Endodermal cell (in vitro differentiated cells): ENCODE measurements at regions not wholly inside any gene's neighbourhood (a gene's known extent, or its start where the extent isn't known, plus 50 kb on each side); places are given as distances from the start of the nearest gene placed in this dataset.

ENCODE experiments used
- DNase-seq: peaks from one replicate; pipeline ENCODE4 v3.0.0-alpha.2; 2017
- H3K27ac ChIP-seq: 2 replicates; pipeline ENCODE4 v1.5.1; 2013; ENCODE audit warnings: mild to moderate bottlenecking, low read depth, low read length, moderate library complexity
- H3K27me3 ChIP-seq: 2 replicates; pipeline ENCODE4 v1.6.1; 2013; ENCODE audit warnings: mild to moderate bottlenecking, low read length, moderate library complexity; ENCODE audit not compliant: insufficient read depth, control insufficient read depth, poor library complexity, severe bottlenecking
- H3K36me3 ChIP-seq: 2 replicates; pipeline ENCODE4 v1.7.0; 2013; ENCODE audit warnings: mild to moderate bottlenecking, low read length, moderate library complexity; ENCODE audit not compliant: control insufficient read depth, insufficient read depth
- H3K4me1 ChIP-seq: one replicate; pipeline ENCODE4 v1.7.0; 2013; ENCODE audit warnings: low read length; ENCODE audit not compliant: control insufficient read depth, insufficient read depth
- H3K4me3 ChIP-seq: 2 replicates; pipeline ENCODE4 v1.5.1; 2013; ENCODE audit warnings: mild to moderate bottlenecking, low read length, moderate library complexity
- H3K9ac ChIP-seq: 2 replicates; pipeline ENCODE4 v1.6.1; 2013; ENCODE audit warnings: mild to moderate bottlenecking, low read length, moderate library complexity; ENCODE audit not compliant: poor library complexity, severe bottlenecking; ENCODE audit errors: extremely low read depth
- H3K9me3 ChIP-seq: 2 replicates; pipeline ENCODE4 v1.6.1; 2013; ENCODE audit warnings: mild to moderate bottlenecking, low read length, moderate library complexity; ENCODE audit not compliant: control insufficient read depth
- H3K27ac Mint-ChIP-seq: 2 replicates; pipeline ENCODE4 v1.8.0; 2020; ENCODE audit warnings: mixed read lengths
- H3K27me3 Mint-ChIP-seq: 2 replicates; pipeline ENCODE4 v1.8.0; 2021; ENCODE audit warnings: mild to moderate bottlenecking, mixed read lengths; ENCODE audit not compliant: insufficient read depth
- H3K36me3 Mint-ChIP-seq: 2 replicates; pipeline ENCODE4 v1.8.0; 2020; ENCODE audit warnings: low read depth, mixed read lengths
- H3K4me1 Mint-ChIP-seq: 2 replicates; pipeline ENCODE4 v1.8.0; 2020; ENCODE audit warnings: mixed read lengths
- H3K4me3 Mint-ChIP-seq: 2 replicates; pipeline ENCODE4 v1.8.0; 2020; ENCODE audit warnings: mild to moderate bottlenecking, moderate library complexity, mixed read lengths
- H3K9me3 Mint-ChIP-seq: 2 replicates; pipeline ENCODE4 v1.8.0; 2020; ENCODE audit warnings: mild to moderate bottlenecking, mixed read lengths
- WGBS, 2 experiments: methylation state at CpG; one replicate each; pipeline versions ENCODE4 v1.1.5 to v1.1.7; 2013; ENCODE audit warnings: missing lambda C conversion rate in 2 of 2, mixed read lengths in 1 of 2; ENCODE audit not compliant: insufficient coverage in 1 of 2, insufficient read length in 1 of 2; 5-methylcytosine and 5-hydroxymethylcytosine counted together
- TF ChIP-seq, protein P1 (sequence below): fragments of 200-600 bp; sonication (generic); conservative IDR thresholded peaks from 2 replicates; pipeline ENCODE4 v1.5.0; 2021; ENCODE audit warnings: antibody characterized with exemption, mild to moderate bottlenecking

DNA sequence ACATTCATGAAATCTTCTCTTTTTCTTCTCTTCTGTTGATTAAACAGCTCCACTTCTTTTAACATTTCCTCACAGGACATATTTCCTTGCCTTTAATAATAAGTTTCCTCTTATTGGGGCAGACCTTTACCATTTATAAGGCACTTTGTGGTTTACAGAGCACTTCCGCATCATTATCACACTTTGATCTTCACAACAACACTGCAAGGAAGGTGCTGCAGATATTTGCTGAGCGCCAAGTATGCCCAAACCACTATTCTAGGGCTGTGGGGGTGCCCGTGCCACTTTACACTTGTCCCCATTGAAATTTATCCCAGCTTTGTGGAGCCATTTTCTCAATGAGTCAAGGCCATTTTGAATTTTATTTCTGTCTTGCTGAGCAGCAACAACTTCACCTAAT lies 246.6 kb downstream of the SS18 start:
- no peaks in the 10 kb centered on the region for H3K9me3 Mint-ChIP-seq
- no peaks in the 10 kb centered on the region for H3K4me1 ChIP-seq
- 94 to 97% methylated on average over 3 of the region's 3 CpGs for WGBS, 2 experiments
- TF ChIP-seq, protein P1, sequence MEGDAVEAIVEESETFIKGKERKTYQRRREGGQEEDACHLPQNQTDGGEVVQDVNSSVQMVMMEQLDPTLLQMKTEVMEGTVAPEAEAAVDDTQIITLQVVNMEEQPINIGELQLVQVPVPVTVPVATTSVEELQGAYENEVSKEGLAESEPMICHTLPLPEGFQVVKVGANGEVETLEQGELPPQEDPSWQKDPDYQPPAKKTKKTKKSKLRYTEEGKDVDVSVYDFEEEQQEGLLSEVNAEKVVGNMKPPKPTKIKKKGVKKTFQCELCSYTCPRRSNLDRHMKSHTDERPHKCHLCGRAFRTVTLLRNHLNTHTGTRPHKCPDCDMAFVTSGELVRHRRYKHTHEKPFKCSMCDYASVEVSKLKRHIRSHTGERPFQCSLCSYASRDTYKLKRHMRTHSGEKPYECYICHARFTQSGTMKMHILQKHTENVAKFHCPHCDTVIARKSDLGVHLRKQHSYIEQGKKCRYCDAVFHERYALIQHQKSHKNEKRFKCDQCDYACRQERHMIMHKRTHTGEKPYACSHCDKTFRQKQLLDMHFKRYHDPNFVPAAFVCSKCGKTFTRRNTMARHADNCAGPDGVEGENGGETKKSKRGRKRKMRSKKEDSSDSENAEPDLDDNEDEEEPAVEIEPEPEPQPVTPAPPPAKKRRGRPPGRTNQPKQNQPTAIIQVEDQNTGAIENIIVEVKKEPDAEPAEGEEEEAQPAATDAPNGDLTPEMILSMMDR = no peak
- H3K4me3 Mint-ChIP-seq = no peak overlapping the region
- H3K4me3 ChIP-seq = no peak overlapping the region
- H3K27ac ChIP-seq = no peak overlapping the region
- no peaks in the 10 kb centered on the region for H3K36me3 ChIP-seq
- no peaks in the 10 kb centered on the region for H3K9me3 ChIP-seq
- H3K4me1 Mint-ChIP-seq = no peaks in the 10 kb centered on the region
- no peaks in the 10 kb centered on the region for H3K27me3 ChIP-seq
- H3K27ac Mint-ChIP-seq = no peak overlapping the region
- H3K36me3 Mint-ChIP-seq = no peaks in the 10 kb centered on the region
- no peak for DNase-seq
- no peak overlapping the region for H3K9ac ChIP-seq
- peaks cover 2% of the 10 kb centered on the region for H3K27me3 Mint-ChIP-seq

DNA sequence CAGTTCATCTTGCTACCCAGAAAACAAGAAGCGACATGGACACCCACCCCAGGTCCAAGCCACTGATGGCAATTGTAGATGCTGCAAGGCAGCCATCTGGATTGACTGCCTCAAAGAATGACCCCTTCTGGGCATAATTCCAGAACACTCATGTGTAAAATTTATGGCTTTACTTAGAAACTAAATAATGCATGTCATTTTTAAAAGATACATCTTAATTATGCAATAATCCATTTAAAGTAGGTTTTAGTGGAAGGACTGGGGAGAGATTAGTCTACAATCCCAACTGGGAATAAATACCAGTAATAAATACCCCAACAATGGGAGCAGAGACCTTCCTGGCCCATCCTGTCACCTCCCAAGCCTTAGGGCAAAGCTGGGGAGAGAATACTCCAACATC lies 247.7 kb downstream of the SS18 start:
- DNase-seq = no peak
- 92% methylated on average over 1 of the region's 1 CpG; no CpG with 5 or more reads in 1 of the 2 experiments for WGBS, 2 experiments
- H3K27me3 ChIP-seq = no peaks in the 10 kb centered on the region
- Mint-ChIP-seq H3K9me3 (no peaks in the 10 kb centered on the region), H3K4me1 (no peaks in the 10 kb centered on the region), H3K4me3 (no peak overlapping the region), H3K36me3 (no peaks in the 10 kb centered on the region), H3K27me3 (peaks cover 2% of the 10 kb centered on the region), H3K27ac (no peak overlapping the region)
- H3K4me3 ChIP-seq = no peak overlapping the region
- no peaks in the 10 kb centered on the region for H3K4me1 ChIP-seq
- H3K9me3 ChIP-seq = no peaks in the 10 kb centered on the region
- H3K27ac ChIP-seq = no peak overlapping the region
- no peak overlapping the region for H3K9ac ChIP-seq
- H3K36me3 ChIP-seq = no peaks in the 10 kb centered on the region
- TF ChIP-seq, protein P1 = no peak

DNA sequence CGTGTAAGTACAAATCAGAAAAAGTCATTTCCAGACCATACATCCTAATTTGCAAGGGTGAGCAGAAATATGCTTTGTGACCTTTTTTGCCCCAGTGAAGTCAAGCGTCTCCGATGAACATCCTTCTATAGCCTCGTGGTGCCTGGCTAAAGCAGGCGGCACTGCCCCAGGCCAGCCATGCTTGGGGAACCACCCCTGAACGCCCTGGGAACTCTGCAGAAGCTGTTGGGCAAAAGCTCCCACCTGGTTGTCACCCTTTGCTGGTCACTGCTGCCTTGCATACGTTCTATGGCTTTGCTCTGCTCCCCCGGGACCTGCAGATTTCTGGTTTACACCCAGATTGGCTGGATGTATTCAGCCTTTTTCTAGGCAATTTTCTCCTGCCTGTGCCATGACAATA lies 256.4 kb downstream of the SS18 start:
- H3K4me3 ChIP-seq = no peak overlapping the region
- H3K27ac Mint-ChIP-seq = no peak overlapping the region
- H3K27me3 ChIP-seq = no peaks in the 10 kb centered on the region
- no peaks in the 10 kb centered on the region for H3K4me1 ChIP-seq
- no peaks in the 10 kb centered on the region for H3K9me3 Mint-ChIP-seq
- no peaks in the 10 kb centered on the region for H3K36me3 Mint-ChIP-seq
- no peak overlapping the region for H3K4me3 Mint-ChIP-seq
- no peaks in the 10 kb centered on the region for H3K9me3 ChIP-seq
- peaks cover 1% of the 10 kb centered on the region for H3K27me3 Mint-ChIP-seq
- H3K36me3 ChIP-seq = no peaks in the 10 kb centered on the region
- no peak for DNase-seq
- no peak overlapping the region for H3K27ac ChIP-seq
- 91 to 95% methylated on average over 8 of the region's 8 CpGs for WGBS, 2 experiments
- TF ChIP-seq, protein P1 = no peak
- H3K4me1 Mint-ChIP-seq = no peaks in the 10 kb centered on the region
- no peak overlapping the region for H3K9ac ChIP-seq
